H1 (cell line): ENCODE measurements at regions not wholly inside any gene's neighbourhood (a gene's known extent, or its start where the extent isn't known, plus 50 kb on each side); places are given as distances from the start of the nearest gene placed in this dataset.

Experiments used
- ATF3 ChIP-seq: IDR thresholded peaks from 2 replicates; pipeline ENCODE4 v1.6.1; 2011; ENCODE audit warnings: low read depth, mild to moderate bottlenecking, low read length; ENCODE audit not compliant: insufficient read depth
- BRCA1 ChIP-seq: IDR thresholded peaks from 2 replicates; pipeline ENCODE4 v1.6.1; 2012; ENCODE audit warnings: low read depth, low read length, improper control_type of control experiment
- CBX8 ChIP-seq: fragments of 300-800, 300-1000 bp; sonication (generic); IDR thresholded peaks from 2 replicates; pipeline ENCODE4 v1.7.1; 2016; ENCODE audit warnings: low read depth, low read length, borderline replicate concordance
- CTCF ChIP-seq, 3 experiments: IDR thresholded peaks; 1 replicate in 2 of 3; 2 replicates in 1 of 3; pipeline versions ENCODE4 v1.5.1 to v1.6.1; 2011; ENCODE audit warnings: low read length in 3 of 3, mild to moderate bottlenecking in 3 of 3, inconsistent platforms in 2 of 3, low read depth in 1 of 3, moderate library complexity in 1 of 3; ENCODE audit not compliant: insufficient read depth in 1 of 3; ENCODE audit errors: control extremely low read depth in 1 of 3
- POLR2AphosphoS5 ChIP-seq: IDR thresholded peaks from 2 replicates; pipeline ENCODE4 v1.6.1; 2011; ENCODE audit warnings: low read depth, low read length
- RFX5 ChIP-seq: IDR thresholded peaks from 2 replicates; pipeline ENCODE4 v1.6.1; 2011; ENCODE audit warnings: low read depth, low read length, improper control_type of control experiment, borderline replicate concordance
- SIX5 ChIP-seq: IDR thresholded peaks from 2 replicates; pipeline ENCODE4 v1.6.1; 2011; ENCODE audit warnings: mild to moderate bottlenecking, low read depth, low read length
- SUZ12 ChIP-seq: fragments of 200-600 bp; sonication (generic); IDR thresholded peaks from 2 replicates; pipeline ENCODE4 v1.6.1; 2012; ENCODE audit warnings: mild to moderate bottlenecking, inconsistent platforms, low read length, moderate library complexity, mixed read lengths
- YY1 ChIP-seq: IDR thresholded peaks from 2 replicates; pipeline ENCODE4 v1.6.1; 2011; ENCODE audit warnings: low read depth, mild to moderate bottlenecking, low read length

- no peak for TF ChIP-seq POLR2AphosphoS5
- TF ChIP-seq BRCA1, result no peak
- TF ChIP-seq SIX5, result no peak
- TF ChIP-seq YY1, result no peak
- TF ChIP-seq CTCF (IDR thresholded peaks at IDR 0.05; ENCODE audit: control extremely low read depth in 1 of 3, insufficient read depth in 1 of 3, low read depth in 1 of 3, low read length in 3 of 3), result no peak
- TF ChIP-seq CBX8, result no peak
- no peak for TF ChIP-seq RFX5
- TF ChIP-seq SUZ12, result no peak
- no peak for TF ChIP-seq ATF3
Measured at GRCh38 chr5:40006260-40006659, 581.5 kb upstream of the DAB2 start.
